Naive thymus-derived CD4-positive, alpha-beta T cell (primary cell): ENCODE measurements at regions not wholly inside any gene's neighbourhood (a gene's known extent, or its start where the extent isn't known, plus 50 kb on each side); places are given as distances from the start of the nearest gene placed in this dataset.

Experiments
- ATAC-seq: fragments of 150-1000 bp; cut with Tn5 transposase; 2 replicates; pipeline ENCODE4 v1.10.0; 2021; ENCODE audit warnings: mild to moderate bottlenecking, moderate library complexity
- CTCF ChIA-PET: fragments of 350-600 bp; sonication (Branson Sonifier 250); formaldehyde crosslinking; loops from one replicate; lab custom pipeline; 2021; ENCODE audit warnings: antibody characterized with exemption; lab: Charles Lee
- POLR2A ChIA-PET: fragments of 350-600 bp; sonication (Branson Sonifier 250); formaldehyde crosslinking; loops from one replicate; lab custom pipeline; 2021; ENCODE audit warnings: antibody characterized with exemption, inconsistent platforms; lab: Charles Lee
- DNase-seq, 9 donors: peaks; one replicate each; pipeline versions ENCODE4 v3.0.0 to v3.0.0-alpha.2; 2020 to 2022; ENCODE audit warnings: mixed read lengths in 1 of 9
- H3K27ac ChIP-seq: one replicate; pipeline ENCODE4 v1.7.0; 2013; ENCODE audit warnings: mild to moderate bottlenecking, low read depth, low read length, moderate library complexity
- H3K27me3 ChIP-seq, 2 donors: one replicate each; pipeline ENCODE4 v1.7.0; 2013; ENCODE audit warnings: low read length in 2 of 2, mild to moderate bottlenecking in 2 of 2, moderate library complexity in 2 of 2; ENCODE audit not compliant: control insufficient read depth in 2 of 2, insufficient read depth in 2 of 2
- H3K36me3 ChIP-seq, 3 experiments: 1 replicate in 2 of 3; 2 replicates in 1 of 3; pipeline ENCODE4 v1.7.0; 2013; ENCODE audit warnings: low read length in 3 of 3, mild to moderate bottlenecking in 3 of 3, moderate library complexity in 1 of 3; ENCODE audit not compliant: insufficient read depth in 3 of 3, control insufficient read depth in 2 of 3
- H3K4me1 ChIP-seq, 2 donors: one replicate each; pipeline ENCODE4 v1.7.0; 2013; ENCODE audit warnings: low read length in 2 of 2, mild to moderate bottlenecking in 2 of 2, moderate library complexity in 1 of 2; ENCODE audit not compliant: control insufficient read depth in 2 of 2, insufficient read depth in 2 of 2
- H3K4me3 ChIP-seq: 2 replicates; pipeline ENCODE4 v1.7.0; 2013; ENCODE audit warnings: mild to moderate bottlenecking, low read length
- H3K9me3 ChIP-seq, 3 experiments: 1 replicate in 2 of 3; 2 replicates in 1 of 3; pipeline ENCODE4 v1.7.0; 2013; ENCODE audit warnings: low read length in 3 of 3; ENCODE audit not compliant: control insufficient read depth in 2 of 3
- H3K27ac Mint-ChIP-seq, 9 donors: one replicate each; pipeline ENCODE4 v1.8.0; 2020 to 2022; ENCODE audit warnings: mixed read lengths in 9 of 9, mild to moderate bottlenecking in 8 of 9, moderate library complexity in 5 of 9, inconsistent platforms in 2 of 9
- H3K27me3 Mint-ChIP-seq, 5 donors: one replicate each; pipeline ENCODE4 v1.8.0; 2021 to 2022; ENCODE audit warnings: mixed read lengths in 5 of 5, mild to moderate bottlenecking in 1 of 5
- H3K36me3 Mint-ChIP-seq, 5 donors: one replicate each; pipeline ENCODE4 v1.8.0; 2020 to 2022; ENCODE audit warnings: mixed read lengths in 5 of 5, mild to moderate bottlenecking in 3 of 5, inconsistent platforms in 1 of 5
- H3K4me1 Mint-ChIP-seq, 7 donors: one replicate each; pipeline ENCODE4 v1.8.0; 2020 to 2022; ENCODE audit warnings: mixed read lengths in 7 of 7, mild to moderate bottlenecking in 3 of 7, inconsistent platforms in 1 of 7
- H3K4me3 Mint-ChIP-seq, 10 donors: one replicate each; pipeline ENCODE4 v1.8.0; 2020 to 2022; ENCODE audit warnings: mild to moderate bottlenecking in 10 of 10, mixed read lengths in 10 of 10, moderate library complexity in 6 of 10, inconsistent platforms in 2 of 10
- H3K9me3 Mint-ChIP-seq, 11 donors: one replicate each; pipeline ENCODE4 v1.8.0; 2020 to 2022; ENCODE audit warnings: mixed read lengths in 11 of 11, mild to moderate bottlenecking in 4 of 11, inconsistent platforms in 1 of 11, moderate library complexity in 1 of 11
- intact Hi-C, 2 donors: fragments of 100-400 bp; cut with micrococcal nuclease; formaldehyde crosslinking; loops; one replicate each; pipeline ENCODE4 v1.15.1; 2023

DNA sequence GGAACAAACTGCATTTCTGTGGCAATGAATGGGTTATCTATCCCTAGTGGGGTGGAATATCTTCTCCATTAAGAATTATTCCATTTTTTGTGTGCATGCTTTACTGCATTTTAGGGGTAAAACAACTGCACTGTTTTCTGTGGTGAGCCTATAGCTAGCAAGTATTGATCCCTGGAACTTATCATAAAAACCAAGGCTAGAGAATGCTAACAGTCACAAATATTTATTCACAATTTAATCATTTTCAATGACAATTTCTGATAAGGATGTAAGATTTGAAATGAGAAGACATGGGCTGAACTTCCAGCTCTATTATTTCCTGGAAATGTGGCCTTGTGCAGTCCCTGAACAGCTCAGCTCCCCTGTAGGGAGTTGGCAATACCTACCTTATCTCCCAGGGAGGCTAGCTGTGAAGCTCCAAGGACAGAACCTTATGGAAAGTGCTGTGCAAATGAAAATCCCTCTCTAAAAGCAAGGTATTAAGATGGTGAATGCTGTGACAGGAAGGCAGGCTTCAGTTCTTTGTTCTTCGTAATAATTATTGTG is 51.5 kb upstream of the FAM216B start:
- Mint-ChIP-seq H3K4me3 (no peak overlapping the region), H3K36me3 (peaks cover 0 to 5% (median 4%) of the 10 kb centered on the region in 5 donors), H3K9me3 (peaks cover 0 to 7% (median 5%) of the 10 kb centered on the region in 11 donors), H3K27me3 (peaks cover 5 to 13% (median 9%) of the 10 kb centered on the region in 5 donors), H3K4me1 (no peaks in the 10 kb centered on the region), H3K27ac (no peak overlapping the region)
- ChIA-PET CTCF (no interaction called here), POLR2A (no interaction called here)
- Histone ChIP-seq H3K27ac (no peak overlapping the region), H3K4me1 (no peaks in the 10 kb centered on the region), H3K36me3 (no peaks in the 10 kb centered on the region), H3K27me3 (no peaks in the 10 kb centered on the region), H3K9me3 (no peaks in the 10 kb centered on the region), H3K4me3 (no peak overlapping the region)
- ATAC-seq (no peak), DNase-seq (no peak)
- intact Hi-C loops: no loop called here
